DOHH2 (cell line): ENCODE measurements at regions not wholly inside any gene's neighbourhood (a gene's known extent, or its start where the extent isn't known, plus 50 kb on each side); places are given as distances from the start of the nearest gene placed in this dataset.
"Not testable (repeated sequence)": the region's sequence is repeated elsewhere in the genome, so short reads cannot be mapped to it uniquely, and the experiment has no call there.

Experiments used
- H3F3A ChIP-seq: fragments of 200-600 bp; sonication (generic), shearing (Covaris generic); 2 replicates; pipeline ENCODE4 v1.6.0; 2016; ENCODE audit warnings: antibody characterized with exemption, mild to moderate bottlenecking; ENCODE audit not compliant: control insufficient read depth, insufficient read depth
- H3K27ac ChIP-seq: fragments of 200-600 bp; sonication (generic); 2 replicates; pipeline ENCODE4 v1.5.1; 2014; ENCODE audit warnings: low read depth, mild to moderate bottlenecking, low read length, moderate library complexity
- H3K27me3 ChIP-seq: fragments of 200-600 bp; sonication (generic); 2 replicates; pipeline ENCODE4 v1.6.1; 2014; ENCODE audit warnings: mild to moderate bottlenecking, low read length, mixed read lengths; ENCODE audit not compliant: control insufficient read depth
- H3K36me3 ChIP-seq: fragments of 200-600 bp; sonication (generic); 2 replicates; pipeline ENCODE4 v1.6.1; 2014; ENCODE audit warnings: mild to moderate bottlenecking, low read length, moderate library complexity, mixed read lengths; ENCODE audit not compliant: control insufficient read depth
- H3K4me1 ChIP-seq: fragments of 200-600 bp; sonication (generic); 2 replicates; pipeline ENCODE4 v1.6.1; 2014; ENCODE audit warnings: mild to moderate bottlenecking, low read length, mixed read lengths; ENCODE audit not compliant: control insufficient read depth
- H3K4me2 ChIP-seq: fragments of 200-600 bp; sonication (generic); 2 replicates; pipeline ENCODE4 v1.6.0; 2014; ENCODE audit warnings: mild to moderate bottlenecking, low read length, moderate library complexity
- H3K4me3 ChIP-seq: fragments of 200-600 bp; sonication (generic); 2 replicates; pipeline ENCODE4 v1.5.1; 2014; ENCODE audit warnings: mild to moderate bottlenecking, low read length, mixed read lengths
- H3K79me2 ChIP-seq: fragments of 200-600 bp; sonication (generic); 2 replicates; pipeline ENCODE4 v1.6.1; 2014; ENCODE audit warnings: mild to moderate bottlenecking, low read length, mixed read lengths; ENCODE audit not compliant: control insufficient read depth
- H3K9me2 ChIP-seq: fragments of 200-600 bp; sonication (generic); replicated peaks from 2 replicates; pipeline ENCODE4 v1.6.1; 2014; ENCODE audit warnings: mild to moderate bottlenecking, low read length, mixed read lengths; ENCODE audit not compliant: control insufficient read depth
- H3K9me3 ChIP-seq: fragments of 200-600 bp; sonication (generic); 2 replicates; pipeline ENCODE4 v1.6.1; 2014; ENCODE audit warnings: antibody characterized with exemption, low read length, mixed read lengths; ENCODE audit not compliant: control insufficient read depth, insufficient read depth
- H4K20me1 ChIP-seq: fragments of 200-600 bp; sonication (generic); 2 replicates; pipeline ENCODE4 v1.6.0; 2014; ENCODE audit warnings: low read depth, mild to moderate bottlenecking, antibody characterized with exemption, low read length, moderate library complexity; ENCODE audit not compliant: control insufficient read depth, insufficient read depth
- EZH2phosphoT487 ChIP-seq: fragments of 200-600 bp; sonication (generic); IDR thresholded peaks from 2 replicates; pipeline ENCODE4 v1.6.1; 2017; ENCODE audit warnings: borderline replicate concordance, mild to moderate bottlenecking, antibody characterized with exemption, low read length, moderate library complexity, mixed read lengths
- TF ChIP-seq, protein P1 (sequence below): fragments of 200-600 bp; sonication (generic); IDR thresholded peaks from one replicate; pipeline ENCODE4 v1.5.1; 2014; ENCODE audit warnings: antibody characterized with exemption, mild to moderate bottlenecking, low read depth, low read length; ENCODE audit not compliant: poor library complexity, severe bottlenecking

DNA sequence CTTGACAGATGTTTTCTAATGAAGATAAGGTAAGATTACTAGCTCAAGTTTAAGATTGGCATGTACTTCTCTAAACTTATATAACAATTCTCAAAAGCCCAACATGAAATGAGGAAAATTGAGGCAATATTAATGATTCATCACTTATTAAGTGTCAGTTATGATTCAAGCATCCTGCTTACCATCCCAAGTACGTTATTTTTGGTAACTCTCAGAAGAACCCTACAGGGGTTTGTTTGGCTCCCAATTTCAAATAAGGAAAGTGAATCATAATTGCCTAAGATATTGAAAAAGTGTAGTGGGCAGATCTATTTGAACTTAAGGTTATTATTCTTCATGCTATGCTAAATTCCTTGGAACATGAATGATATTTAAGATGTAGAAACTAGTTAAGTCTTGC is 387.9 kb upstream of the TENM3 start:
- Histone ChIP-seq H3K27ac (no peak overlapping the region), H3K4me1 (no peaks in the 10 kb centered on the region), H3K9me2 (no peaks in the 10 kb centered on the region), H3K27me3 (no peaks in the 10 kb centered on the region), H4K20me1 (no peaks in the 10 kb centered on the region), H3K79me2 (no peaks in the 10 kb centered on the region), H3K4me3 (no peak overlapping the region), H3K9me3 (no peaks in the 10 kb centered on the region), H3F3A (no peaks in the 10 kb centered on the region), H3K4me2 (no peak overlapping the region), H3K36me3 (no peaks in the 10 kb centered on the region)
- no peak for TF ChIP-seq EZH2phosphoT487
- TF ChIP-seq, protein P1, sequence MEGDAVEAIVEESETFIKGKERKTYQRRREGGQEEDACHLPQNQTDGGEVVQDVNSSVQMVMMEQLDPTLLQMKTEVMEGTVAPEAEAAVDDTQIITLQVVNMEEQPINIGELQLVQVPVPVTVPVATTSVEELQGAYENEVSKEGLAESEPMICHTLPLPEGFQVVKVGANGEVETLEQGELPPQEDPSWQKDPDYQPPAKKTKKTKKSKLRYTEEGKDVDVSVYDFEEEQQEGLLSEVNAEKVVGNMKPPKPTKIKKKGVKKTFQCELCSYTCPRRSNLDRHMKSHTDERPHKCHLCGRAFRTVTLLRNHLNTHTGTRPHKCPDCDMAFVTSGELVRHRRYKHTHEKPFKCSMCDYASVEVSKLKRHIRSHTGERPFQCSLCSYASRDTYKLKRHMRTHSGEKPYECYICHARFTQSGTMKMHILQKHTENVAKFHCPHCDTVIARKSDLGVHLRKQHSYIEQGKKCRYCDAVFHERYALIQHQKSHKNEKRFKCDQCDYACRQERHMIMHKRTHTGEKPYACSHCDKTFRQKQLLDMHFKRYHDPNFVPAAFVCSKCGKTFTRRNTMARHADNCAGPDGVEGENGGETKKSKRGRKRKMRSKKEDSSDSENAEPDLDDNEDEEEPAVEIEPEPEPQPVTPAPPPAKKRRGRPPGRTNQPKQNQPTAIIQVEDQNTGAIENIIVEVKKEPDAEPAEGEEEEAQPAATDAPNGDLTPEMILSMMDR, result no peak

GRCh38 chr4:181857471-181857870 is 385.7 kb upstream of the TENM3 start:
- H3K9me2 ChIP-seq, H3K4me2 ChIP-seq, H3K4me1 ChIP-seq, H3K27ac ChIP-seq, H3F3A ChIP-seq, H3K27me3 ChIP-seq, H3K79me2 ChIP-seq, H3K9me3 ChIP-seq, H4K20me1 ChIP-seq, H3K36me3 ChIP-seq, H3K4me3 ChIP-seq: not testable (repeated sequence)

- no peaks in the 10 kb centered on the region for H4K20me1 ChIP-seq
- no peaks in the 10 kb centered on the region for H3K36me3 ChIP-seq
- no peaks in the 10 kb centered on the region for H3K4me1 ChIP-seq
- H3K27me3 ChIP-seq, result no peaks in the 10 kb centered on the region
- no peaks in the 10 kb centered on the region for H3K79me2 ChIP-seq
- no peak overlapping the region for H3K4me2 ChIP-seq
- no peak overlapping the region for H3K4me3 ChIP-seq
- H3F3A ChIP-seq, result no peaks in the 10 kb centered on the region
- H3K27ac ChIP-seq, result no peak overlapping the region
- no peaks in the 10 kb centered on the region for H3K9me3 ChIP-seq
- no peak for TF ChIP-seq EZH2phosphoT487
- TF ChIP-seq, protein P1, result no peak
- no peaks in the 10 kb centered on the region for H3K9me2 ChIP-seq
Measured at GRCh38 chr4:181858741-181859140, 384.5 kb upstream of the TENM3 start.

DNA sequence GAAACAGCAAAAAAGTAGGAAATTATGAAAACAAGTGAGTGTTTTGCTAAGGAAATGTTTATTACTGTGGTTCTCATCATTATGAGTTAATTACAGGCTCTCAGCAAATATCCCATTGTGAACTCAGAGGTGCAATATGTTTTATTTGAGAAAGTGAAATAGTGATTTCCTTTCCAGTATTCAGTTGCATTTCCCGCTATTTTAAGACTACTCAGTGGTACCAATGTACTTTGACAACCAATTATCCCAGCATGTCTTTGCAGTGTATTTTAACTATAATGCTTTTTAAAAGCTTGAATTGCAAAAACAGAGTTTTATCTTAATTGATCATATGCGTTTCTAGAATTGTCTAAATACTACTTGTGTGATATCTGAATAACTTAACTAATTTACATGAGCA is 383.8 kb upstream of the TENM3 start:
- H3K79me2 ChIP-seq, result no peaks in the 10 kb centered on the region
- H3K4me1 ChIP-seq, result no peaks in the 10 kb centered on the region
- no peak overlapping the region for H3K4me2 ChIP-seq
- no peaks in the 10 kb centered on the region for H3K27me3 ChIP-seq
- no peaks in the 10 kb centered on the region for H4K20me1 ChIP-seq
- TF ChIP-seq, protein P1, result no peak
- TF ChIP-seq EZH2phosphoT487, result no peak
- H3K4me3 ChIP-seq, result no peak overlapping the region
- H3K36me3 ChIP-seq, result no peaks in the 10 kb centered on the region
- no peaks in the 10 kb centered on the region for H3K9me2 ChIP-seq
- H3F3A ChIP-seq, result no peaks in the 10 kb centered on the region
- H3K27ac ChIP-seq, result no peak overlapping the region
- H3K9me3 ChIP-seq, result no peaks in the 10 kb centered on the region
